SK-N-MC (cell line): ENCODE measurements at regions not wholly inside any gene's neighbourhood (a gene's known extent, or its start where the extent isn't known, plus 50 kb on each side); places are given as distances from the start of the nearest gene placed in this dataset.

Experiments
- EZH2 ChIP-seq: fragments of 200-600 bp; sonication (generic); IDR thresholded peaks from one replicate; pipeline ENCODE4 v1.6.1; 2017; ENCODE audit warnings: antibody characterized with exemption
- POLR2AphosphoS5 ChIP-seq: IDR thresholded peaks from 2 replicates; pipeline ENCODE4 v1.6.1; 2012; ENCODE audit warnings: mild to moderate bottlenecking, low read depth, low read length, borderline replicate concordance

DNA sequence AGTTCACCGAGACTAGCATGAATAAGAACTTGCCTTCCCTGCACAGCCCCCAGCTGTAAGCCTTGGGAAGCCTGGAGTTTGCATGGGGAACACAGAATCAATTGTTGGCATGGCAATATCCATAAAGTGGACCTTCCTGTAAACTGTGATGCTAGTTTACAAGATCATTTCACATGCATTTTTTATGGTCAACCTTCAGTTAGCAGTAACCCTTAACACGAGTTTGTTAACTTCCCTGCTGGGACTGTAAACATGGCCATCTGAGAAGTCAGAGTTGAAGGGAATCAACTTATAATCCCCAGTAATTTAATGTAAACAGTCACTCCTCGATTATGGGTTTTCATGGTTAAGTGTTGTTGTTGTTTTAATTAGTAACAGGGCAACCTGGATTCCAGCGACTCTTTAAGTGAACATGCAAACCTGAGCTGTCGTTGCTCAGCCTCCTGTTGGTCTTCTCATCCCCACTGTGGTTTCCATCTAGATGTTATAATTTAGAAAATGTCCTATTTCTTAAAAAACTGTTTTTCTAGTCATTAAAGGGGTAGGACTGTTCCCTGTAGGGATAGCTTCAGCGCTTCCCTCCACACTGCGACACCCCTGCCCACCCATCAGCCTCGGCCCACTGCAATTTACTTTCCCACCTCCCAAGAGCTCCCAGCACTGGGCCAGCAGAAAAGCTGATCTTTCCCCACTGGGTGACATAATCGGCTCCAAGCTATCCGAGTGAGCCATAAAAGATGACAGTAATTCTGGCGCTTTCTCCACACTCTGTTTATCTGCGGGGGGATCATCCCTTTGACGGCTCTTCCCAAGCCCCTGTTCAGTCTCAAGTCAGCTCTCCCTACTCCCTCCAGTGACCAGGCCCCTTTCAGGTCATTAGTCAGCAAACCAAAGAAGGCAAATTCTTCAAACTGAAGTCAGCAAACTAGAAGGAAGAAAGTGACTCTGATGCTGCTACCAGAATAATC, 107.6 kb upstream of the IPO9 start:
- no peak for TF ChIP-seq EZH2
- TF ChIP-seq POLR2AphosphoS5 = no peak
